Heart left ventricle (tissue), 16 donors: ENCODE measurements at regions not wholly inside any gene's neighbourhood (a gene's known extent, or its start where the extent isn't known, plus 50 kb on each side); places are given as distances from the start of the nearest gene placed in this dataset.

Source experiments
- ATAC-seq, 4 donors: fragments of 200-7000 bp; cut with Tn5 transposase; one replicate each; pipeline ENCODE4 v1.9.1; 2020 to 2022; ENCODE audit warnings: moderate library complexity in 4 of 4, mild to moderate bottlenecking in 3 of 4, moderate number of reproducible peaks in 1 of 4
- DNase-seq, 5 donors: peaks; one replicate each; pipeline ENCODE4 v3.0.0-alpha.2; 2020
- H3K27ac ChIP-seq, 12 donors: fragments of 200-600 bp; sonication (generic) in 4 of 12; one replicate each; pipeline versions ENCODE4 v1.5.0 to v1.8.0; 2016 to 2022; ENCODE audit warnings: mild to moderate bottlenecking in 2 of 12
- H3K27me3 ChIP-seq, 9 donors: fragments of 200-600 bp; sonication (generic) in 2 of 9; one replicate each; pipeline versions ENCODE4 v1.5.1 to v1.8.0; 2016 to 2022; ENCODE audit warnings: mild to moderate bottlenecking in 3 of 9
- H3K36me3 ChIP-seq, 9 donors: fragments of 200-600 bp; sonication (generic) in 2 of 9; one replicate each; pipeline versions ENCODE4 v1.5.0 to v1.8.0; 2018 to 2022; ENCODE audit warnings: mild to moderate bottlenecking in 2 of 9
- H3K4me1 ChIP-seq, 12 donors: fragments of 200-600 bp; sonication (generic) in 4 of 12; one replicate each; pipeline versions ENCODE4 v1.5.0 to v1.8.0; 2016 to 2022; ENCODE audit warnings: mild to moderate bottlenecking in 3 of 12
- H3K4me3 ChIP-seq, 12 donors: fragments of 200-600 bp; sonication (generic) in 4 of 12; one replicate each; pipeline versions ENCODE4 v1.5.0 to v1.8.0; 2017 to 2022; ENCODE audit warnings: mild to moderate bottlenecking in 9 of 12, moderate library complexity in 4 of 12
- H3K9me3 ChIP-seq, 12 donors: fragments of 200-600 bp; sonication (generic) in 4 of 12; one replicate each; pipeline versions ENCODE4 v1.5.0 to v1.8.0; 2016 to 2022; ENCODE audit warnings: mild to moderate bottlenecking in 1 of 12
- CTCF ChIP-seq, 12 donors: fragments of 200-600 bp; sonication (generic) in 4 of 12; IDR thresholded peaks; one replicate each; pipeline versions ENCODE4 v1.5.0 to v1.8.0; 2018 to 2022; ENCODE audit warnings: antibody characterized with exemption in 12 of 12, mild to moderate bottlenecking in 5 of 12
- POLR2A ChIP-seq, 2 donors: fragments of 450-650 bp; IDR thresholded peaks; one replicate each; pipeline ENCODE4 v1.6.1; 2017; ENCODE audit warnings: antibody characterized with exemption in 2 of 2, mild to moderate bottlenecking in 2 of 2, moderate library complexity in 2 of 2
- WGBS, 4 donors: extraction: QIAGEN DNeasy Blood & Tissue Kit in 2 of 4; methylation state at CpG; one replicate each; pipeline versions ENCODE4 v1.1.5 to v1.1.7; 2013 to 2018; 5-methylcytosine and 5-hydroxymethylcytosine counted together
- intact Hi-C, 10 donors: fragments of 100-400 bp; cut with DNase I; formaldehyde crosslinking; loops; one replicate each; pipeline versions ENCODE4 v1.11.1 to v1.14.2; 2022
- donor health status: ischemic (EF 13 %, LVEDD 7.1; RV severe dilation, severe dysfunction).
- donor health status: healthy with polysubstance abuse.
- donor health status: DM: no; HTN: yes; CAD: no.
- donor health status: DM: no; HTN: no; CAD: no.
- donor health status: ischemic (EF 25% LVEDD 6.9; RV normal size, moderate dysfunction).
- donor health status: ischemic (EF 25% LVEDD 5.7; RV mildly dilated, moderate dysfunction).
- donor health status: healthy.
- donor health status: DM: yes; HTN: yes; CAD: no.
- donor health status: ischemic (EF 35%, LVEDD 5.7; RV mildly dilated, moderate dysfunction).
- donor health status: nonischemic (EF 11% LVEDD 7.7; RV severe dilation, severe dysfunction).
- donor health status: DM: yes; HTN: yes; CAD: no.
- donor health status: PGD.
- donor health status: ischemic (EF 29% LVEDD 5.4; RV normal size, mild dysfunction).
- donor health status: nonischemic (EF 23%, LVEDD 6.1; RV moderate dilation, normal function).

- WGBS, 4 donors = 93 to 97% (median 95%) methylated on average over 5 of the region's 5 CpGs
- H3K4me1 ChIP-seq = no peaks in the 10 kb centered on the region
- ATAC-seq = no peak
Measured at GRCh38 chr2:128838244-128838643, 519.6 kb upstream of the HS6ST1 start.

GRCh38 chr2:128841803-128842202 lies 523.1 kb upstream of the HS6ST1 start:
- 70 to 81% (median 71%) methylated on average over 3 of the region's 3 CpGs for WGBS, 4 donors
- Histone ChIP-seq H3K4me1 (no peaks in the 10 kb centered on the region), H3K9me3 (no peaks in the 10 kb centered on the region), H3K27me3 (peaks cover 0 to 3% (median 0%) of the 10 kb centered on the region in 9 donors), H3K27ac (no peak overlapping the region), H3K4me3 (no peak overlapping the region), H3K36me3 (no peaks in the 10 kb centered on the region)
- ATAC-seq (no peak), DNase-seq (no peak)
- TF ChIP-seq POLR2A (IDR thresholded peaks at IDR 0.05) (no peak), CTCF (IDR thresholded peaks at IDR 0.05) (no peak)
- intact Hi-C loops = no loop called here

More at GRCh38 chr2:128838244-128838643, 519.6 kb upstream of the HS6ST1 start:
- H3K27ac ChIP-seq = no peak overlapping the region
- intact Hi-C loops = no loop called here
- no peaks in the 10 kb centered on the region for H3K36me3 ChIP-seq
- peaks cover 0 to 3% (median 0%) of the 10 kb centered on the region in 9 donors for H3K27me3 ChIP-seq
- no peak overlapping the region for H3K4me3 ChIP-seq
- no peaks in the 10 kb centered on the region for H3K9me3 ChIP-seq
- DNase-seq = no peak
- no peak for TF ChIP-seq POLR2A (IDR thresholded peaks at IDR 0.05)
- TF ChIP-seq CTCF (IDR thresholded peaks at IDR 0.05) = no peak

DNA sequence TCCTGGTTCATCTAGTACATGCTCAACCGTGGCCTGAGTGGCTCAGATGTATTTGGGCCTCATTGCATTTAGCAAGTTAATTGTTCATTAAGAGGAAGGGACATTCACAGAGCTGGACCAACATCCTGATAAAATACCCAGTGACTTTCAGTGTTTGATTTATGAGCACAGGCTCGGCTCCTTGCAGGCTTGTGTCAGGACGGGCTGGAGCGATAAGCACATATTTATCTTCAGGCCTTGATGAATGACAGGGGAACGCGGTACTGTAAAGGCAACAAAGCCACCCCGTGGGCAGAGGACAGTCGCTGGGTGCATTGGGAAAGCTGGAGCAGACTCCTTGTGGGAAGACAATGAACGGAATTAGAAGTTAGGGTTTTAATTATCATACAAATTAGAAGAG lies 548.6 kb upstream of the HS6ST1 start:
- no peak for DNase-seq
- Histone ChIP-seq H3K27ac (no peak overlapping the region), H3K36me3 (no peaks in the 10 kb centered on the region), H3K9me3 (no peaks in the 10 kb centered on the region), H3K27me3 (peaks cover 0 to 11% (median 0%) of the 10 kb centered on the region in 9 donors), H3K4me3 (no peak overlapping the region), H3K4me1 (no peaks in the 10 kb centered on the region)
- intact Hi-C loops = no loop called here
- TF ChIP-seq CTCF (IDR thresholded peaks at IDR 0.05) (no peak), POLR2A (IDR thresholded peaks at IDR 0.05) (no peak)
- ATAC-seq = no peak
- 40 to 51% (median 41%) methylated on average over 9 of the region's 9 CpGs for whole genome bisulfite sequencing, 4 donors

DNA sequence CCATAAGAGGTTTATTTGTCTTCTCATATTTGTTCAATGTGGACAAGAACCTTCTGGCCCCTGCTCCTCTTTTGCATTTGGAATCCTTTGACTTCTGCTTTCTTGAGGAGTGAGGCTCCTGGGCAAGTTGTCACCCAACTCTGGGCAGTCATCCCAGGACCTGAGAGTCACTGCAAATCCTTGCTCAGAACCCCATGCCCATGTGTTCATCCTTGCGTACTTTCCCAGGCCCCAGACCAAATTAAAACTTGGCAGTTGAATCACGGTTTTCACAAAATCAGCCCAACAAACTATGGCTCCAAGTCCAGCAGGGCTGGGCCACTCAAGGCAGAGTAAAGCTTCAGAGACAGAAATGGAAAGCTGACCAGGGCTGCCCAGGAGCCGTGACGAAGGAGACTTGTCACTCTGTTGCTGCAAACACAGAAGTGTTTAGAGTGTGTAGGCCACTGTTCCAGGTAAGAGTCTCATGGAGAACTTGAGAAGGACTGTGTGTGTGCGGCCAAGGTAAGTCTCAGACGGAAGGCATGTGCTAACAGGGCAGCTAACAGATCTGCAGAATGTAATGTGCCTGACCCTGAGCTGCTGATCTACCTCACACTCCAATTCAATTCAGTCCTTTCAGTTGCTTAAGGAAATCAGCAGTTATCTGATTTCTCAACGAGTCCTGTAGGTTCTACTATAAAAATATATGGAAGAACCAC lies 549.4 kb upstream of the HS6ST1 start:
- Histone ChIP-seq H3K27me3 (peaks cover 0 to 11% (median 0%) of the 10 kb centered on the region in 9 donors), H3K4me1 (no peaks in the 10 kb centered on the region), H3K36me3 (no peaks in the 10 kb centered on the region), H3K4me3 (no peak overlapping the region), H3K9me3 (no peaks in the 10 kb centered on the region), H3K27ac (no peak overlapping the region)
- no peak for TF ChIP-seq POLR2A (IDR thresholded peaks at IDR 0.05)
- no peak for TF ChIP-seq CTCF (IDR thresholded peaks at IDR 0.05)
- ATAC-seq (no peak), DNase-seq (no peak)
- intact Hi-C loops = no loop called here
- WGBS, 4 donors = 81 to 95% (median 86%) methylated on average over 7 of the region's 7 CpGs
